HUES6 (cell line): ENCODE measurements at regions not wholly inside any gene's neighbourhood (a gene's known extent, or its start where the extent isn't known, plus 50 kb on each side); places are given as distances from the start of the nearest gene placed in this dataset.

ENCODE experiments used
- H3K27ac ChIP-seq: 2 replicates; pipeline ENCODE4 v1.7.0; 2013; ENCODE audit warnings: low read depth, mild to moderate bottlenecking, low read length, inconsistent platforms
- H3K27me3 ChIP-seq: 2 replicates; pipeline ENCODE4 v1.6.1; 2013; ENCODE audit warnings: low read length; ENCODE audit not compliant: control insufficient read depth, insufficient read depth
- H3K36me3 ChIP-seq: 2 replicates; pipeline ENCODE4 v1.6.1; 2013; ENCODE audit warnings: low read length; ENCODE audit not compliant: control insufficient read depth, insufficient read depth
- H3K4me1 ChIP-seq: 2 replicates; pipeline ENCODE4 v1.6.1; 2013; ENCODE audit warnings: low read length; ENCODE audit not compliant: control insufficient read depth, insufficient read depth
- H3K4me3 ChIP-seq: 2 replicates; pipeline ENCODE4 v1.5.1; 2013; ENCODE audit warnings: low read depth, low read length
- H3K9ac ChIP-seq: one replicate; pipeline ENCODE4 v1.6.1; 2013; ENCODE audit warnings: mild to moderate bottlenecking, low read length
- H3K9me3 ChIP-seq: 2 replicates; pipeline ENCODE4 v1.6.1; 2013; ENCODE audit warnings: low read depth, low read length; ENCODE audit not compliant: control insufficient read depth, insufficient read depth

- Histone ChIP-seq H3K9ac (no peak overlapping the region), H3K27ac (no peak overlapping the region), H3K9me3 (peaks cover 2% of the 10 kb centered on the region), H3K27me3 (no peaks in the 10 kb centered on the region), H3K36me3 (no peaks in the 10 kb centered on the region), H3K4me1 (0 out of 2 replicates have a peak, but pooled peaks cover 6% of the 10 kb centered on the region), H3K4me3 (no peak overlapping the region)
Observed at GRCh38 chr7:152572101-152572500, 103.8 kb downstream of the XRCC2 start.

DNA sequence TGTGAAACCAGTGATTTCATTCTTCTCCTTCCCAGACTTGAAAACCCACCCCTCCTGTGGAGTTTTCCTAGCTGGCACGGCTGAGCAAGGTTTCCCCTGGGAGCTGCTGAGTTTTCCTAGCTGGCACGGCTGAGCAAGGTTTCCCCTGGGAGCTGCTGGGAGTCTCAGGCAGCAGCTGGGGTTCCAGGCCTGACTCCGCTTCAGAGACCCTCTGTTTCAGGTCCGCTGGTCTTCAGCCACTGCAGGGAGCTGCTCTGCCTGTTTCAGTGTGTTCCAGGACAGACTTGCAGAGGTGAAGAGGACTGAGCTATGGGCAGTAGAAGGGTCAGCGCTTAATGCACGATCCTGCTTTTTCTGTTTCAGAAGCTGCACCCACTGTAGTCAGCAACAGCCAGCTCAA lies 104.9 kb downstream of the XRCC2 start:
- no peak overlapping the region for H3K4me3 ChIP-seq
- H3K27ac ChIP-seq: no peak overlapping the region
- H3K4me1 ChIP-seq: 0 out of 2 replicates have a peak, but pooled peaks cover 6% of the 10 kb centered on the region
- H3K9me3 ChIP-seq: no peaks in the 10 kb centered on the region
- no peaks in the 10 kb centered on the region for H3K36me3 ChIP-seq
- no peak overlapping the region for H3K9ac ChIP-seq
- H3K27me3 ChIP-seq: no peaks in the 10 kb centered on the region

DNA sequence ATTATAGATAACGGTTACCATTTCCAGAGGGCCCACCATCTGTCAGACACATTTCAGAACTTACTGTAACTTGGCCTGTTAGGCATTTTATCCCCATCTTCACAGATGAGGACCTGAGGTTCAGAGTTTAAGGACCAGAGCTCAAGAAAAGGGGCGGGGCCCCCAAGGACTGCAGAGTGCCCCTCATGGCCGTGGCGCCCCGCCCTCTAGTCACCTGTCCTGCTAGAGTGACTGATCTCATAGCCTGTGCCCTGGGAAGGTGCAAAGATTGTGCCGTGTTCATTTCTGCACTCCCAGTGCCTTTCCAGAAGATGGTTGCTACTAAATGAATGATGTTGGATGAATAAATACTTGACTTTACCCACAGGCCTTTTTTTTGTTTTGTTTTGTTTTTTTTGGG lies 107.0 kb downstream of the XRCC2 start:
- Histone ChIP-seq H3K36me3 (no peaks in the 10 kb centered on the region), H3K27me3 (no peaks in the 10 kb centered on the region), H3K9me3 (no peaks in the 10 kb centered on the region), H3K4me1 (no peaks in the 10 kb centered on the region), H3K4me3 (no peak overlapping the region), H3K27ac (no peak overlapping the region), H3K9ac (no peak overlapping the region)

DNA sequence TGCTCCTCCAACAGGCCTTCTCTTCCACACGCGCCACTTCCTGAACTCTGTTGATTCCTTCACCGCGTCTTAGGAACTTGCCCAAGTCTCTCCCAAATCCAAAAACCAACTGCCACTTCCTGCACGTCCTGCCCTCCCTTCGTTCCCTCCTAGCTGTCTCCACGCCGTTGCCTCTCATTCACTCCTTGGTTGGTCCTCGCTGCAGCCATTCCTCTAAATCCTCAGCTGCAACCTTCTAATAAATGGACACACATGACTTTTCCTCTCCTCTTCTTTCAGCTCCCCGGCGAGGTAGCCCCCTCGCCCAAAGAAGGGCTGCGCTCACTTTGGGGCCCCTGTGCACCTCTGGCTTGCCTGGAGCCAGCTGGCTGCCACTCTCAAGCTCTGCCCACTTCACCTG lies 110.2 kb downstream of the XRCC2 start:
- Histone ChIP-seq H3K4me3 (no peak overlapping the region), H3K9ac (no peak overlapping the region), H3K27ac (no peak overlapping the region), H3K9me3 (no peaks in the 10 kb centered on the region), H3K36me3 (no peaks in the 10 kb centered on the region), H3K27me3 (no peaks in the 10 kb centered on the region), H3K4me1 (no peaks in the 10 kb centered on the region)

- Histone ChIP-seq H3K27me3 (no peaks in the 10 kb centered on the region), H3K27ac (no peak overlapping the region), H3K9me3 (no peaks in the 10 kb centered on the region), H3K4me3 (no peak overlapping the region), H3K36me3 (no peaks in the 10 kb centered on the region), H3K9ac (no peak overlapping the region), H3K4me1 (no peaks in the 10 kb centered on the region)
Observed at GRCh38 chr7:152564656-152565250, 111.2 kb downstream of the XRCC2 start.

- Histone ChIP-seq H3K4me1 (peaks cover 9% of the 10 kb centered on the region), H3K27me3 (no peaks in the 10 kb centered on the region), H3K27ac (no peak overlapping the region), H3K4me3 (no peak overlapping the region), H3K36me3 (no peaks in the 10 kb centered on the region), H3K9ac (no peak overlapping the region), H3K9me3 (no peaks in the 10 kb centered on the region)
Observed at GRCh38 chr7:152556013-152556755, 119.8 kb downstream of the XRCC2 start.

DNA sequence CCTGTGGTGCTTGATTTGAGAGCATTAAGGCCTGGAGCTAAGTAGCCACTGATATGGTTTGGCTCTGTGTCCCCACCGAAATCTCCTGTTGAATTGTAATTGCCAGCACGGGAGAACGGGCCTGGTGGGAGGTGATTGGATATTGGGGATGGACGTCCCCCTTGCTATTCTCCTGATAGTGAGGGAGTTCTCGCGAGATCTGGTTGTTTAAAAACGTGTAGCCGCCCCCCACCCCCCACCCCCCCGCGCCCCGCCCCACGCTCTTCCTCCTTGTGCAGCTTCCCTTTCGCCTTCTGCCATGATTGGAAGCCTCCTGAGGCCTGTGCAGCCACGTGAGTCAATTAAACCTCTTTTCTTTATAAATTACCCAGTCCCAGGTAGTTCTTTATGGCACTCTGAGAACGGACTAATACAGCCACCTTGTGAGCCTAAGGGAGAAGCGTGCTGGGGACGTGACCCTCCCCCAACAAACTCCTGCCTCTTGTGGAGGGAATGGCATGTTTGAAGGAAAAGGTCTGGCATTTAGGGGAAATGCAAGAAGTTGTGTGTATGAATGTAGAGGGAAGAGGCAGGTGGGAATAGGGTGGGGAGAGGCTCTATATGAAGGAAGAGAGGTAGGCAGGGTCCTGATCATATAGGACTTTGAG lies 118.0 kb upstream of the KMT2C start:
- H3K36me3 ChIP-seq: no peaks in the 10 kb centered on the region
- no peak overlapping the region for H3K9ac ChIP-seq
- H3K4me3 ChIP-seq: no peak overlapping the region
- no peaks in the 10 kb centered on the region for H3K9me3 ChIP-seq
- peaks cover 9% of the 10 kb centered on the region for H3K4me1 ChIP-seq
- no peak overlapping the region for H3K27ac ChIP-seq
- H3K27me3 ChIP-seq: no peaks in the 10 kb centered on the region

GRCh38 chr7:152551304-152552036 lies 115.7 kb upstream of the KMT2C start:
- no peaks in the 10 kb centered on the region; the same call in 1 of the 2 replicates for H3K9me3 ChIP-seq
- no peaks in the 10 kb centered on the region for H3K27me3 ChIP-seq
- no peak overlapping the region for H3K27ac ChIP-seq
- no peaks in the 10 kb centered on the region for H3K36me3 ChIP-seq
- H3K4me3 ChIP-seq: no peak overlapping the region
- no peak overlapping the region for H3K9ac ChIP-seq
- peaks cover 9% of the 10 kb centered on the region for H3K4me1 ChIP-seq

DNA sequence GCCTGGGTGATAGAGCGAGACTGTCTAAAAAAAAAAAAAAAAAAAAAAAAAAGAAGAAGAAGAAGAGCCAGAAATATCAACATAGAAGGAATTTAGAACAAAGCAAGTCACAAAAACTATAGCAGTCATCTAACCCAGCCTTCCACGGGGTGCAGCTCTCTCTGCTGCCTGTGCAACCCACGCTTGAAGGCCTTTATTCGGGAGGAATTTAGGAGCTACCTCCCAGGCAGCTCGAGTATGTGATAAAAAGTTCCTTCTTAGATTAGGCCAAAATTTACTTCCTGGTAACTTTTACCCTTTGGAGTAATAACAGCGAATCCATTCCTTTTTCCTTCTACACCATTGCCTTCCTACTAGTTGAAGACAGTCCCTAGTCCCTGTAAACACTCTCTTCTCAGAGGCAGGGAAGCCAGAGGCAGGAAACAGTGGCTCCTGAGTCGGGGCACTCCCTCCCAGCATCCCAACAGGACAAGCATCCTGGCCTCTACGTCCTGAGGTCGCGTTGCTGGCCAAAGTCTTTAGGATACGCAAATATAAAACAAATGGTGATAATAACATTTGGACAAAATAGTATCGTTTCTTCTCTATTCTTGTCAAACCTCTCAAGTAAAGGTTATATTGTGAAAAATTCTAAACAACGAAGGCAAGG lies 109.3 kb upstream of the KMT2C start:
- Histone ChIP-seq H3K4me1 (peaks cover 21% of the 10 kb centered on the region), H3K36me3 (no peaks in the 10 kb centered on the region), H3K27me3 (no peaks in the 10 kb centered on the region), H3K27ac (no peak overlapping the region), H3K4me3 (peak overlapping the region; percentile 54; the same call in 1 of the 2 replicates), H3K9me3 (no peaks in the 10 kb centered on the region; the same call in 1 of the 2 replicates), H3K9ac (no peak overlapping the region)

DNA sequence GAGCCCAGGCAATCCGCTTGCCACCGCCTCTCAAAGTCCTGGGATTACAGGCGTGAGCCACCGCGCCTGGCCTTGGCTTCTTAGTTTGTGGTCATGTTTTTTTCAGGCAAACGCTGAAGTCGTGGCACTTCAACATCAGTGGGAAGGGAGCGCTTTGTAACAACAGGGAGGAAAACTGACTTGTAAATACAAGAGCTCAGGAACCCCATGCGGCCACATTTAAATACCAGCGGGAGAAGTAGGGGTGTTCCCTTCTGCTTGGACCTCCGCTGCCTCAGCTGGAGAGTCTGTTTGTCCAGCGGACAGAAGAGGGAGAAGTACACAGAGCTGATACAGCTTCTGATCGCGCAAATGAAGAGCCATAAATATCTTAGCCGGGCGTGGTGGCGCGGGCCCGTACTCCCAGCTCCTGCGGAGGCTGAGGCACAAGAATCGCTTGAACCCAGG lies 108.7 kb upstream of the KMT2C start:
- H3K36me3 ChIP-seq: no peaks in the 10 kb centered on the region
- peaks cover 21% of the 10 kb centered on the region for H3K4me1 ChIP-seq
- H3K4me3 ChIP-seq: peak overlapping the region; percentile 54
- H3K27ac ChIP-seq: peak overlapping the region; percentile 85
- H3K27me3 ChIP-seq: no peaks in the 10 kb centered on the region
- peak overlapping the region; percentile 81 for H3K9ac ChIP-seq
- H3K9me3 ChIP-seq: no peaks in the 10 kb centered on the region; the same call in 1 of the 2 replicates
